H9 (cell line): ENCODE measurements at regions not wholly inside any gene's neighbourhood (a gene's known extent, or its start where the extent isn't known, plus 50 kb on each side); places are given as distances from the start of the nearest gene placed in this dataset.

Experiments used
- DNase-seq: peaks from one replicate; pipeline ENCODE4 v3.0.0-alpha.2; 2017
- H2AFZ ChIP-seq: one replicate; pipeline ENCODE4 v1.6.1; 2013; ENCODE audit warnings: mild to moderate bottlenecking, low read length, control low read depth, moderate library complexity
- H2AK5ac ChIP-seq: 2 replicates; pipeline ENCODE4 v1.6.1; 2013; ENCODE audit warnings: low read length, control low read depth, mixed read lengths; ENCODE audit not compliant: insufficient read length
- H2BK120ac ChIP-seq: one replicate; pipeline ENCODE4 v1.6.1; 2013; ENCODE audit warnings: low read depth, mild to moderate bottlenecking, low read length, control low read depth, inconsistent platforms; ENCODE audit not compliant: poor library complexity, severe bottlenecking
- H2BK12ac ChIP-seq: 2 replicates; pipeline ENCODE4 v1.6.1; 2013; ENCODE audit warnings: low read length, control low read depth, mixed read lengths, low read depth; ENCODE audit not compliant: insufficient read length
- H2BK15ac ChIP-seq: 2 replicates; pipeline ENCODE4 v1.6.1; 2013; ENCODE audit warnings: low read depth, low read length, control low read depth
- H2BK20ac ChIP-seq: one replicate; pipeline ENCODE4 v1.6.1; 2013; ENCODE audit warnings: low read depth, mild to moderate bottlenecking, low read length, control low read depth, inconsistent platforms; ENCODE audit not compliant: poor library complexity, severe bottlenecking
- H2BK5ac ChIP-seq: 2 replicates; pipeline ENCODE4 v1.6.1; 2013; ENCODE audit warnings: low read length, control low read depth, mixed read lengths; ENCODE audit not compliant: insufficient read length
- H3K14ac ChIP-seq: 2 replicates; pipeline ENCODE4 v1.6.1; 2013; ENCODE audit warnings: low read length, control low read depth; ENCODE audit not compliant: insufficient read depth
- H3K18ac ChIP-seq: 2 replicates; pipeline ENCODE4 v1.6.1; 2013; ENCODE audit warnings: low read depth, mild to moderate bottlenecking, mixed read lengths, low read length, control low read depth; ENCODE audit not compliant: insufficient read length
- H3K23ac ChIP-seq: 2 replicates; pipeline ENCODE4 v1.6.1; 2013; ENCODE audit warnings: low read length, control low read depth, mixed read lengths, low read depth; ENCODE audit not compliant: insufficient read length
- H3K23me2 ChIP-seq: 2 replicates; pipeline ENCODE4 v1.6.1; 2013; ENCODE audit warnings: low read depth, mild to moderate bottlenecking, mixed read lengths, low read length, control low read depth; ENCODE audit not compliant: insufficient read length, poor library complexity, severe bottlenecking
- H3K27ac ChIP-seq: 2 replicates; pipeline ENCODE4 v1.5.1; 2013; ENCODE audit warnings: low read length, control low read depth, mixed read lengths, low read depth; ENCODE audit not compliant: insufficient read length
- H3K27me3 ChIP-seq: 2 replicates; pipeline ENCODE4 v1.6.1; 2013; ENCODE audit warnings: low read length, control low read depth, inconsistent platforms; ENCODE audit not compliant: insufficient read depth
- H3K4ac ChIP-seq: 2 replicates; pipeline ENCODE4 v1.6.1; 2013; ENCODE audit warnings: low read depth, mild to moderate bottlenecking, control low read depth, inconsistent platforms, low read length, moderate library complexity
- H3K4me1 ChIP-seq: 2 replicates; pipeline ENCODE4 v1.6.1; 2013; ENCODE audit warnings: low read length, control low read depth, inconsistent platforms; ENCODE audit not compliant: insufficient read depth
- H3K4me2 ChIP-seq: 2 replicates; pipeline ENCODE4 v1.6.1; 2013; ENCODE audit warnings: low read length, control low read depth, mixed read lengths; ENCODE audit not compliant: insufficient read length, insufficient read depth
- H3K56ac ChIP-seq: 2 replicates; pipeline ENCODE4 v1.6.1; 2013; ENCODE audit warnings: low read depth, mild to moderate bottlenecking, mixed read lengths, low read length, control low read depth; ENCODE audit not compliant: insufficient read length
- H3K79me1 ChIP-seq: 2 replicates; pipeline ENCODE4 v1.6.1; 2013; ENCODE audit warnings: low read depth, mild to moderate bottlenecking, moderate library complexity, low read length, control low read depth, inconsistent platforms; ENCODE audit not compliant: insufficient read depth, poor library complexity, severe bottlenecking
- H3K79me2 ChIP-seq: 2 replicates; pipeline ENCODE4 v1.6.1; 2013; ENCODE audit warnings: low read length, control low read depth, inconsistent platforms; ENCODE audit not compliant: insufficient read depth
- H3K9ac ChIP-seq: 2 replicates; pipeline ENCODE4 v1.6.1; 2013; ENCODE audit warnings: low read length, control low read depth, mixed read lengths; ENCODE audit not compliant: insufficient read length; ENCODE audit errors: extremely low read depth
- H3K9me3 ChIP-seq: one replicate; pipeline ENCODE4 v1.6.1; 2013; ENCODE audit warnings: low read depth, low read length, inconsistent platforms; ENCODE audit not compliant: control insufficient read depth
- H3T11ph ChIP-seq: one replicate; pipeline ENCODE4 v1.6.1; 2013; ENCODE audit warnings: mild to moderate bottlenecking, low read length, control low read depth, inconsistent platforms
- H4K20me1 ChIP-seq: one replicate; pipeline ENCODE4 v1.6.1; 2013; ENCODE audit not compliant: control insufficient read depth, insufficient read length, insufficient read depth
- H4K5ac ChIP-seq: 2 replicates; pipeline ENCODE4 v1.6.1; 2013; ENCODE audit warnings: low read depth, mild to moderate bottlenecking, mixed read lengths, low read length, control low read depth; ENCODE audit not compliant: insufficient read length
- H4K8ac ChIP-seq: replicated peaks from 2 replicates; pipeline ENCODE4 v1.6.1; 2013; ENCODE audit warnings: low read length, control low read depth, mixed read lengths, low read depth; ENCODE audit not compliant: insufficient read length
- H4K91ac ChIP-seq: 2 replicates; pipeline ENCODE4 v1.6.1; 2013; ENCODE audit warnings: low read depth, mild to moderate bottlenecking, moderate library complexity, mixed read lengths, low read length, control low read depth; ENCODE audit not compliant: insufficient read length
- H3K27ac Mint-ChIP-seq, 3 experiments: 2 replicates in 2 of 3; 3 replicates in 1 of 3; pipeline ENCODE4 v1.8.0; 2020 to 2021; ENCODE audit warnings: mixed read lengths in 3 of 3, mild to moderate bottlenecking in 1 of 3, moderate library complexity in 1 of 3
- H3K27me3 Mint-ChIP-seq: 2 replicates; pipeline ENCODE4 v1.8.0; 2021; ENCODE audit warnings: low read depth, mild to moderate bottlenecking, moderate library complexity, mixed read lengths
- H3K36me3 Mint-ChIP-seq, 3 experiments: 2 replicates in 2 of 3; 3 replicates in 1 of 3; pipeline ENCODE4 v1.8.0; 2020 to 2021; ENCODE audit warnings: low read depth in 3 of 3, mixed read lengths in 3 of 3; ENCODE audit not compliant: insufficient read depth in 1 of 3
- H3K4me1 Mint-ChIP-seq, 2 experiments: 2 replicates each; pipeline ENCODE4 v1.8.0; 2020; ENCODE audit warnings: mixed read lengths in 2 of 2
- H3K4me3 Mint-ChIP-seq, 2 experiments: 2 replicates in 1 of 2; 3 replicates in 1 of 2; pipeline ENCODE4 v1.8.0; 2020 to 2021; ENCODE audit warnings: mild to moderate bottlenecking in 2 of 2, mixed read lengths in 2 of 2, moderate library complexity in 1 of 2
- H3K9me3 Mint-ChIP-seq, 2 experiments: 2 replicates in 1 of 2; 3 replicates in 1 of 2; pipeline ENCODE4 v1.8.0; 2020; ENCODE audit warnings: mild to moderate bottlenecking in 2 of 2, mixed read lengths in 2 of 2, moderate library complexity in 1 of 2
- WGBS: extraction: QIAGEN DNeasy Blood & Tissue Kit; methylation state at CpG from one replicate; pipeline ENCODE4 v1.1.7; 2013; ENCODE audit warnings: missing lambda C conversion rate, low lambda C conversion rate, mixed read lengths; ENCODE audit not compliant: insufficient read length; ENCODE audit errors: extremely low coverage; 5-methylcytosine and 5-hydroxymethylcytosine counted together
- TF ChIP-seq, protein P1 (sequence below): fragments of 200-600 bp; sonication (generic); conservative IDR thresholded peaks from 3 replicates; pipeline ENCODE4 v1.8.0; 2021; ENCODE audit warnings: antibody characterized with exemption, mild to moderate bottlenecking

- H3K4me3 Mint-ChIP-seq = no peak overlapping the region
- TF ChIP-seq, protein P1, sequence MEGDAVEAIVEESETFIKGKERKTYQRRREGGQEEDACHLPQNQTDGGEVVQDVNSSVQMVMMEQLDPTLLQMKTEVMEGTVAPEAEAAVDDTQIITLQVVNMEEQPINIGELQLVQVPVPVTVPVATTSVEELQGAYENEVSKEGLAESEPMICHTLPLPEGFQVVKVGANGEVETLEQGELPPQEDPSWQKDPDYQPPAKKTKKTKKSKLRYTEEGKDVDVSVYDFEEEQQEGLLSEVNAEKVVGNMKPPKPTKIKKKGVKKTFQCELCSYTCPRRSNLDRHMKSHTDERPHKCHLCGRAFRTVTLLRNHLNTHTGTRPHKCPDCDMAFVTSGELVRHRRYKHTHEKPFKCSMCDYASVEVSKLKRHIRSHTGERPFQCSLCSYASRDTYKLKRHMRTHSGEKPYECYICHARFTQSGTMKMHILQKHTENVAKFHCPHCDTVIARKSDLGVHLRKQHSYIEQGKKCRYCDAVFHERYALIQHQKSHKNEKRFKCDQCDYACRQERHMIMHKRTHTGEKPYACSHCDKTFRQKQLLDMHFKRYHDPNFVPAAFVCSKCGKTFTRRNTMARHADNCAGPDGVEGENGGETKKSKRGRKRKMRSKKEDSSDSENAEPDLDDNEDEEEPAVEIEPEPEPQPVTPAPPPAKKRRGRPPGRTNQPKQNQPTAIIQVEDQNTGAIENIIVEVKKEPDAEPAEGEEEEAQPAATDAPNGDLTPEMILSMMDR = no peak
- no peak for DNase-seq
- H2BK12ac ChIP-seq = no peak overlapping the region
- H3K4me2 ChIP-seq = no peak overlapping the region
- H4K20me1 ChIP-seq = no peaks in the 10 kb centered on the region
- no peak overlapping the region for H4K5ac ChIP-seq
- H2BK120ac ChIP-seq = no peak overlapping the region
- H3K27ac ChIP-seq = no peak overlapping the region
- H3K18ac ChIP-seq = no peak overlapping the region
- no CpG with 5 or more reads among the region's 2 CpGs for WGBS
- no peak overlapping the region for H2BK5ac ChIP-seq
- H3K14ac ChIP-seq = no peak overlapping the region
- no peaks in the 10 kb centered on the region for H3K79me2 ChIP-seq
- H3K56ac ChIP-seq = no peak overlapping the region
- no peak overlapping the region for H3K23ac ChIP-seq
- H2AK5ac ChIP-seq = no peak overlapping the region
- H3K9me3 Mint-ChIP-seq = peaks cover 4 to 9% of the 10 kb centered on the region in 2 experiments
- H4K8ac ChIP-seq = no peak overlapping the region
- H3K9ac ChIP-seq = no peak overlapping the region
- no peak overlapping the region for H3T11ph ChIP-seq
- H3K4ac ChIP-seq = no peak overlapping the region
- H2AFZ ChIP-seq = no peak overlapping the region
- H3K36me3 Mint-ChIP-seq = no peaks in the 10 kb centered on the region; a peak in 1 of 7 replicates
- no peaks in the 10 kb centered on the region for H3K79me1 ChIP-seq
- H2BK15ac ChIP-seq = no peak overlapping the region
- H3K27ac Mint-ChIP-seq = no peak overlapping the region
- H2BK20ac ChIP-seq = no peak overlapping the region
- H3K27me3 ChIP-seq = no peaks in the 10 kb centered on the region
- no peak overlapping the region for H4K91ac ChIP-seq
- H3K4me1 Mint-ChIP-seq = no peaks in the 10 kb centered on the region
- H3K9me3 ChIP-seq = no peaks in the 10 kb centered on the region
- no peaks in the 10 kb centered on the region for H3K23me2 ChIP-seq
- H3K4me1 ChIP-seq = no peaks in the 10 kb centered on the region
- H3K27me3 Mint-ChIP-seq = peaks cover 6% of the 10 kb centered on the region
These were observed 120.2 kb upstream of the CDK6 start for GRCh38 chr7:92956575-92956974.
